Thyroid gland (tissue), 4 donors: ENCODE measurements at regions not wholly inside any gene's neighbourhood (a gene's known extent, or its start where the extent isn't known, plus 50 kb on each side); places are given as distances from the start of the nearest gene placed in this dataset.

Source experiments
- DNase-seq, 2 donors: peaks; one replicate each; pipeline ENCODE4 v3.0.0-alpha.2; 2019
- H3K27ac ChIP-seq, 3 donors: fragments of 200-600 bp; sonication (generic); 1 replicate in 2 of 3; 2 replicates in 1 of 3; pipeline ENCODE4 v1.5.1; 2016 to 2019; ENCODE audit warnings: mild to moderate bottlenecking in 1 of 3, moderate library complexity in 1 of 3
- H3K27me3 ChIP-seq: fragments of 200-600 bp; sonication (generic); one replicate; pipeline ENCODE4 v1.5.1; 2019
- H3K36me3 ChIP-seq, 2 donors: fragments of 200-600 bp; sonication (generic); one replicate each; pipeline ENCODE4 v1.5.1; 2016 to 2019
- H3K4me1 ChIP-seq, 2 donors: fragments of 200-600 bp; sonication (generic); one replicate each; pipeline ENCODE4 v1.5.1; 2017 to 2019
- H3K4me3 ChIP-seq, 3 donors: fragments of 200-600 bp; sonication (generic); replicated peaks in 1 of 3; 1 replicate in 2 of 3; 2 replicates in 1 of 3; pipeline ENCODE4 v1.5.1; 2016; ENCODE audit warnings: mild to moderate bottlenecking in 1 of 3
- H3K9me3 ChIP-seq: fragments of 200-600 bp; sonication (generic); one replicate; pipeline ENCODE4 v1.5.1; 2017
- CTCF ChIP-seq, 6 experiments: fragments of 200-600 bp in 3 of 6; fragments of 450-650 bp in 3 of 6; sonication (generic) in 3 of 6; IDR thresholded peaks; one replicate each; pipeline ENCODE4 v1.5.1; 2016 to 2019; ENCODE audit warnings: antibody characterized with exemption in 6 of 6, mild to moderate bottlenecking in 2 of 6, inconsistent platforms in 1 of 6, moderate library complexity in 1 of 6
- POLR2A ChIP-seq, 2 donors: fragments of 450-650 bp; IDR thresholded peaks; one replicate each; pipeline ENCODE4 v1.6.1; 2017; ENCODE audit warnings: antibody characterized with exemption in 2 of 2, mild to moderate bottlenecking in 2 of 2, moderate library complexity in 1 of 2
- WGBS, 2 donors: methylation state at CpG; one replicate each; pipeline ENCODE4 v1.1.5; 2017; 5-methylcytosine and 5-hydroxymethylcytosine counted together
- intact Hi-C: fragments of 100-400 bp; cut with DNase I; formaldehyde crosslinking; loops from one replicate; pipeline ENCODE4 v1.15.1; 2023

- Histone ChIP-seq H3K9me3 (no peaks in the 10 kb centered on the region), H3K4me1 (peaks cover 0 to 4% of the 10 kb centered on the region in 2 donors), H3K27me3 (no peaks in the 10 kb centered on the region), H3K4me3 (no peak overlapping the region), H3K27ac (no peak overlapping the region), H3K36me3 (no peaks in the 10 kb centered on the region)
- TF ChIP-seq POLR2A (IDR thresholded peaks at IDR 0.05) (no peak), CTCF (IDR thresholded peaks at IDR 0.05) (no peak)
- intact Hi-C loops: no loop called here
- 87 to 91% methylated on average over 2 of the region's 2 CpGs for WGBS, 2 donors
- no peak for DNase-seq
Measured at GRCh38 chr6:113049190-113049589, 702.1 kb downstream of the RFPL4B start.

DNA sequence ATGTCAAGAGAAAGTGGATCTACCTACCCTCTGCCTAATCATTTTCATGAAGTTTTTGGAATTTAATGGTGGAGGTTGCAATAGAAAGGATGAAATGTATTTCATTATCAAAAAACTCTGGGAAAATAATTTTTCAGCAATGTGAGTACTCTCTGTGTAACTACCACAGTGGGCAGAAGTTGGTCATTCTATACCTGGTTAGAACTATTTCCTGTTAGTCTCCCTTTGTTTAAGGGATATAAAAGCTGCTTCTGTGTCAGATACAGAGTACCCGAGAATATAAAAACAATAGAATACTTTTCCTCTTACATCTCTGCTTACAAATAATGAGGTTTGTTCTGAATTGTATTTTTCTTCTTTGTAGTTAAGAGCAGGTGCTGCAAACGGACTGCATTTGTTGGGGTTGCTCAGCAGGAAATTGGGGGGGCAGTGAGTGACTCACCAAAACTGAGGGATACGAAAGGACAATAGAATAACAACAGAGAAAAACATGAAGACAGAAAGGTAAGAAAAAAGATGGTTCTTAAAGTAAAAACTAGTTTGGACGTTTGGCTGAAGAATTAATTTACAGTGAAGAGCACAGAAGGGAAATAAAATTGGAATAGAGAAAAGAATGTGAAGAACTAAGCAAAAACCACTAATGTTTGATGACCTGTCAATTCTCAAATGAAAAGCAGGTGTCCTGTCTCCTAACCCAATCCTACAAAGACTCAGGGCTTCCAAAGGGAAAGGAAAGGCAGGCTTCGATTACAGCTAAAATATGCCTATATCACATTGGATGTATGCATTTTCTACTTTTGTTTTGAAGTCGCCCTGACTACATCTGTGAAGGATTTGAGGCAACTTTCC lies 703.1 kb downstream of the RFPL4B start:
- no peak overlapping the region for H3K4me3 ChIP-seq
- H3K4me1 ChIP-seq: peaks cover 0 to 4% of the 10 kb centered on the region in 2 donors
- H3K36me3 ChIP-seq: no peaks in the 10 kb centered on the region
- H3K27me3 ChIP-seq: no peaks in the 10 kb centered on the region
- TF ChIP-seq POLR2A (IDR thresholded peaks at IDR 0.05) (no peak), CTCF (IDR thresholded peaks at IDR 0.05) (no peak)
- H3K27ac ChIP-seq: peak overlapping the region in 1 of 3 donors; percentile 7
- no peaks in the 10 kb centered on the region for H3K9me3 ChIP-seq
- intact Hi-C loops: no loop called here
- 68 to 69% methylated on average over 6 of the region's 6 CpGs for WGBS, 2 donors
- no peak for DNase-seq

GRCh38 chr6:113050979-113051378 lies 703.8 kb downstream of the RFPL4B start:
- DNase-seq: no peak
- Histone ChIP-seq H3K27ac (no peak overlapping the region), H3K4me3 (no peak overlapping the region), H3K4me1 (peaks cover 0 to 4% of the 10 kb centered on the region in 2 donors), H3K36me3 (no peaks in the 10 kb centered on the region), H3K9me3 (no peaks in the 10 kb centered on the region), H3K27me3 (no peaks in the 10 kb centered on the region)
- WGBS, 2 donors: 79 to 86% methylated on average over 5 of the region's 5 CpGs
- TF ChIP-seq POLR2A (IDR thresholded peaks at IDR 0.05) (no peak), CTCF (IDR thresholded peaks at IDR 0.05) (no peak)
- intact Hi-C loops: no loop called here

DNA sequence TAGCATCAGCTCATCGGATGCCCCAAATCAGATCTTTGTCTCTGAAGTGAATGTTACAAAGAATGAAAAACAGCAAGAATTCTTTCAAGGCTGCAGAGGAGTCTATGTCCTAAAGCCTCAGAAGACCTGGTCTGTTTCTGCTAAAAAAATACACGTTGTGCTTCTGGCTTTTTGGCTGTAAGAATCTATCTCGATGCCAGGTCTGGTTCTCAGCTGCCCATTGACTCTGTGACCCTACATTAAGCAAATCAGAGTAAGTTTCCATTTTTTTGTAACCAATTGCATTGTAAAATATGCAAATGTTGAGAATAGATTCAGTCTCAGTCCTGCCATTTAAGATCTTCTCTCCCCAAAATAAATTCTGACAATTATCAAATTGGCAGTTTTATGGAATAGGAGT lies 705.4 kb downstream of the RFPL4B start:
- Histone ChIP-seq H3K27ac (no peak overlapping the region), H3K27me3 (no peaks in the 10 kb centered on the region), H3K4me3 (no peak overlapping the region), H3K4me1 (peaks cover 0 to 4% of the 10 kb centered on the region in 2 donors), H3K36me3 (no peaks in the 10 kb centered on the region), H3K9me3 (no peaks in the 10 kb centered on the region)
- TF ChIP-seq POLR2A (IDR thresholded peaks at IDR 0.05) (no peak), CTCF (IDR thresholded peaks at IDR 0.05) (no peak)
- WGBS, 2 donors: 66 to 74% methylated on average over 3 of the region's 3 CpGs
- intact Hi-C loops: no loop called here
- no peak for DNase-seq

DNA sequence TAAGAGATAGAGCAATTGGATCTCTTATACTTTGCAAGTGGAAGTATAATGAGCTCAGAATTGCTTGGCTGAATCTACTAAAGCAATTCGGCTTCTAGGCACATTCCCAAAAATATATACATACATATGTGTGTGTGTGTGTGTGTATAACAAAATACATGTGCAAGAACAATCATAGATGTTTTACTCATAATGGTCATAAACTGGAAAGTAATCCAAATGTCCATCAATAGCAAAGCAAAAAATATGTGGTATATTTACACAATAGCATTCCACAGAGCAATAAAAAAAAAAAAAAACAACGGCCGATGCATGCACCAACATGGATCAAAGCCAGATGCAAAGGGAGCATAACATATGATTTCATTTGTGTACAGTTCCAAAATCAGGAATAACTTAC lies 707.9 kb downstream of the RFPL4B start:
- no peak for TF ChIP-seq CTCF (IDR thresholded peaks at IDR 0.05)
- no peak for TF ChIP-seq POLR2A (IDR thresholded peaks at IDR 0.05)
- Histone ChIP-seq H3K4me3 (no peak overlapping the region), H3K27me3 (no peaks in the 10 kb centered on the region), H3K4me1 (peaks cover 0 to 4% of the 10 kb centered on the region in 2 donors), H3K27ac (no peak overlapping the region), H3K36me3 (no peaks in the 10 kb centered on the region), H3K9me3 (no peaks in the 10 kb centered on the region)
- intact Hi-C loops: no loop called here
- no peak for DNase-seq
- 74 to 75% methylated on average over 3 of the region's 3 CpGs for WGBS, 2 donors
